ENCODE measurements at regions not wholly inside any gene's neighbourhood (a gene's known extent, or its start where the extent isn't known, plus 50 kb on each side); places are given as distances from the start of the nearest gene placed in this dataset.

- no peaks in the 10 kb centered on the region for H3K9me3 ChIP-seq (ENCODE audit: low read depth, low read length)
- no peak overlapping the region for H3K27ac ChIP-seq
- H3K4me3 ChIP-seq: no peak overlapping the region
- no peak for TF ChIP-seq FOXP2 (optimal IDR thresholded peaks at IDR 0.05; ENCODE audit: control extremely low read depth, extremely low read length, insufficient read depth)
- no peak for TF ChIP-seq EZH2 (IDR thresholded peaks at IDR 0.05)
- TF ChIP-seq POLR2AphosphoS5 (IDR thresholded peaks at IDR 0.05; ENCODE audit: borderline replicate concordance, low read depth, low read length): no peak
- H3K36me3 ChIP-seq (ENCODE audit: insufficient read depth, low read length): no peaks in the 10 kb centered on the region
- no peak for DNase-seq (ENCODE audit: low read depth, low spot score)
- H3K9ac ChIP-seq (ENCODE audit: insufficient read length): no peak overlapping the region
Observed at GRCh38 chr5:83789371-83789770, 68.7 kb upstream of the HAPLN1 start.

GRCh38 chr5:83787631-83788030 lies 67.0 kb upstream of the HAPLN1 start:
- H3K9me3 ChIP-seq (ENCODE audit: low read depth, low read length): no peaks in the 10 kb centered on the region
- no peak overlapping the region for H3K4me3 ChIP-seq
- H3K27ac ChIP-seq: no peak overlapping the region
- H3K9ac ChIP-seq (ENCODE audit: insufficient read length): no peak overlapping the region
- no peak for TF ChIP-seq FOXP2 (optimal IDR thresholded peaks at IDR 0.05; ENCODE audit: control extremely low read depth, extremely low read length, insufficient read depth)
- no peak for TF ChIP-seq EZH2 (IDR thresholded peaks at IDR 0.05)
- TF ChIP-seq POLR2AphosphoS5 (IDR thresholded peaks at IDR 0.05; ENCODE audit: borderline replicate concordance, low read depth, low read length): no peak
- no peak for DNase-seq (ENCODE audit: low read depth, low spot score)
- no peaks in the 10 kb centered on the region for H3K36me3 ChIP-seq (ENCODE audit: insufficient read depth, low read length)

DNA sequence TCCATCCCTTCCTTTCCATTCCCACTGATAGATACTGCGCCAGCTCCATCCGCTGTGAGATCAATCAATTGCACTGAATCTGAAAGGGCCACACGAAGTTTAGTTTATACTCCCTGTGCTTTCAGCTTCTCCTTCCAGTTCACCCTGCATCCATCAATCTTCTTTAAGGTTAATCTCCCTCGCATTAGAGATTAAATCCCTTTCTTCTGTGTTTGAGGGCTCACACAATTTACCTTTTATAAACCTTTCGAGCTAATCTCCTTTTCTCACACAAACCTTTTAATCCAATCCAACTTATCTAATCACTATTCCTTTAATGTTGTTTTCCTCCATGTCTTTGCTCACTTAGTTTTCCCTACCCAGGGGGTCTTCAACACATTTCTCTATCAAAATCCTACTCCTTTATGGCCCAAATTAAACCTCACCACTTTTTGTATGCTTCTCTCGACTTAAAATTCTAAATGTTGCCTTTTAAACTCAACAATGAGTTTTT lies 64.6 kb upstream of the HAPLN1 start:
- Histone ChIP-seq H3K27ac (no peak overlapping the region), H3K4me3 (no peak overlapping the region), H3K9ac (ENCODE audit: insufficient read length) (no peak overlapping the region), H3K9me3 (ENCODE audit: low read depth, low read length) (no peaks in the 10 kb centered on the region), H3K36me3 (ENCODE audit: insufficient read depth, low read length) (no peaks in the 10 kb centered on the region)
- no peak for TF ChIP-seq FOXP2 (optimal IDR thresholded peaks at IDR 0.05; ENCODE audit: control extremely low read depth, extremely low read length, insufficient read depth)
- TF ChIP-seq POLR2AphosphoS5 (IDR thresholded peaks at IDR 0.05; ENCODE audit: borderline replicate concordance, low read depth, low read length): no peak
- TF ChIP-seq EZH2 (IDR thresholded peaks at IDR 0.05): no peak
- no peak for DNase-seq (ENCODE audit: low read depth, low spot score)

DNA sequence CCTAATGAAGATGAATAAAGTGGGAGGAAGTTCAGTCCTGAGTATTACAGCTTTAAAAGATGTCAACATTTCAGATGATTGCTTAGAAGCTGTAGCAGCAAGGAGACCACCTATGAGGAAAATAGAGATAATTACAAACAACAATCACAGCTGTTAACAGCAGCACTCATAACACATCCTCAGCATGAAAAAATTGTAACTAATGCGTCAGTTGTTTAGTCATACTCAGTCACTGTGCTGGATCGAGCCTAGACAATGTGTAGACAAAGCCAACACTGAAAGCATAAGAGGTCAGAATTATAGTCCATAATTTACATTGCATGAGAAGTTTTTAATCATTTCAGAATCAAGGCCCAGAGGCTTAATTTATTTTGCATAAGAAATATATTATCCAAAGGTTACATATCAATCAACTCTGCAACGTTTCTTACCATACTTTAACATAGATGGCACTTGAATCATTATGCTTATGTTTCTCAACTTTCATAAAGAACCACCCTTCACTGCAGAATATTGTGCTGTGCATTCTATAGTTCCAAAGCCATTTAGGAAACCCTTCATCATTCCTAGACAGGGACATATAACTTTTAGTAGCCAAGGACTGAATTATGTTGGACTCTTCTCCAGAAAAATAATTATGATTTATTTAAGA lies 60.2 kb upstream of the HAPLN1 start:
- Histone ChIP-seq H3K36me3 (ENCODE audit: insufficient read depth, low read length) (no peaks in the 10 kb centered on the region), H3K27ac (no peak overlapping the region), H3K9me3 (ENCODE audit: low read depth, low read length) (no peaks in the 10 kb centered on the region), H3K9ac (ENCODE audit: insufficient read length) (no peak overlapping the region), H3K4me3 (no peak overlapping the region)
- no peak for TF ChIP-seq POLR2AphosphoS5 (IDR thresholded peaks at IDR 0.05; ENCODE audit: borderline replicate concordance, low read depth, low read length)
- no peak for TF ChIP-seq EZH2 (IDR thresholded peaks at IDR 0.05)
- TF ChIP-seq FOXP2 (optimal IDR thresholded peaks at IDR 0.05; ENCODE audit: control extremely low read depth, extremely low read length, insufficient read depth): no peak
- no peak for DNase-seq (ENCODE audit: low read depth, low spot score)

DNA sequence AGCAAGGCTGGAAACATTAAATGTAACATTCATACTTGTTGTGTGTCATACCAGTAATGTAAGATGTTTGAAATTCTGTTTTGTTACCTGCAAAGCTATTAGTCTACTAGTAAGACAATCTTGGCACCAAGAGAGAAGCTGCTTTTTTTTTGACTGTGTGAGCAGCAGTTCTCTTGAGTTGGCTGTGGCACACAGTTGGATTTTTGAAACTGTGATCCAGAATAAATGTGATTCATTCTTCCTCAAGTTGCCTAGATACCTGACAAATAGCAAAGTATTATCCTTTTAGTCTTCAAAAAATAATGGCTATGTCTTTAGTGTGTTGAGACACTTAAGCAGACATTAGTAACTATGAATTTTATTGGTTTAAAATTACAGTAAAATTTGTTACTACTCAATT lies 57.2 kb upstream of the HAPLN1 start:
- no peak overlapping the region for H3K9ac ChIP-seq (ENCODE audit: insufficient read length)
- TF ChIP-seq FOXP2 (optimal IDR thresholded peaks at IDR 0.05; ENCODE audit: control extremely low read depth, extremely low read length, insufficient read depth) (no peak), POLR2AphosphoS5 (IDR thresholded peaks at IDR 0.05; ENCODE audit: borderline replicate concordance, low read depth, low read length) (no peak), EZH2 (IDR thresholded peaks at IDR 0.05) (no peak)
- H3K9me3 ChIP-seq (ENCODE audit: low read depth, low read length): no peaks in the 10 kb centered on the region

GRCh38 chr5:83776437-83777031 lies 55.9 kb upstream of the HAPLN1 start:
- DNase-seq (ENCODE audit: low read depth, low spot score): no peak
- Histone ChIP-seq H3K9ac (ENCODE audit: insufficient read length) (no peak overlapping the region), H3K9me3 (ENCODE audit: low read depth, low read length) (no peaks in the 10 kb centered on the region), H3K36me3 (ENCODE audit: insufficient read depth, low read length) (no peaks in the 10 kb centered on the region), H3K27ac (no peak overlapping the region), H3K4me3 (no peak overlapping the region)
- no peak for TF ChIP-seq FOXP2 (optimal IDR thresholded peaks at IDR 0.05; ENCODE audit: control extremely low read depth, extremely low read length, insufficient read depth)

More for the DNA sequence above, 57.2 kb upstream of the HAPLN1 start:
- Histone ChIP-seq H3K27ac (no peak overlapping the region), H3K36me3 (ENCODE audit: insufficient read depth, low read length) (no peaks in the 10 kb centered on the region), H3K4me3 (no peak overlapping the region)
- no peak for DNase-seq (ENCODE audit: low read depth, low spot score)
